HEK293 (cell line): ENCODE measurements at regions not wholly inside any gene's neighbourhood (a gene's known extent, or its start where the extent isn't known, plus 50 kb on each side); places are given as distances from the start of the nearest gene placed in this dataset.

Experiments used
- GLIS1 ChIP-seq: fragments of 450-650 bp; formaldehyde crosslinking; IDR thresholded peaks from 2 replicates; pipeline ENCODE4 v1.5.1; 2016; ENCODE audit warnings: missing biosample characterization, missing genetic modification characterization
- HOXC10 ChIP-seq: sonication (generic); formaldehyde crosslinking; IDR thresholded peaks from 2 replicates; pipeline ENCODE4 v1.8.1; 2023; ENCODE audit warnings: mild to moderate bottlenecking, missing genetic modification reagents
- KLF7 ChIP-seq: fragments of 450-650 bp; formaldehyde crosslinking; IDR thresholded peaks from 2 replicates; pipeline ENCODE4 v1.5.1; 2016; ENCODE audit warnings: missing biosample characterization, missing genetic modification characterization, borderline replicate concordance
- OSR2 ChIP-seq: fragments of 450-650 bp; formaldehyde crosslinking; IDR thresholded peaks from 2 replicates; pipeline ENCODE4 v1.5.1; 2016; ENCODE audit warnings: missing biosample characterization, missing genetic modification characterization
- SALL2 ChIP-seq: fragments of 450-650 bp; formaldehyde crosslinking; IDR thresholded peaks from 2 replicates; pipeline ENCODE4 v1.5.0; 2017; ENCODE audit warnings: missing biosample characterization, mild to moderate bottlenecking, missing genetic modification characterization, borderline replicate concordance
- SCRT1 ChIP-seq: fragments of 450-650 bp; formaldehyde crosslinking; IDR thresholded peaks from 2 replicates; pipeline ENCODE4 v1.5.1; 2016; ENCODE audit warnings: missing biosample characterization, missing genetic modification characterization, borderline replicate concordance
- ZBTB48 ChIP-seq: fragments of 450-650 bp; formaldehyde crosslinking; IDR thresholded peaks from 2 replicates; pipeline ENCODE4 v1.5.1; 2016; ENCODE audit warnings: missing biosample characterization, missing genetic modification characterization
- ZBTB7A ChIP-seq: fragments of 450-650 bp; formaldehyde crosslinking; IDR thresholded peaks from 2 replicates; pipeline ENCODE4 v1.5.1; 2016; ENCODE audit warnings: low read depth, missing biosample characterization, missing genetic modification characterization
- ZEB2 ChIP-seq: fragments of 450-650 bp; formaldehyde crosslinking; IDR thresholded peaks from 2 replicates; pipeline ENCODE4 v1.5.1; 2016; ENCODE audit warnings: missing biosample characterization, missing genetic modification characterization
- ZNF140 ChIP-seq: fragments of 450-650 bp; formaldehyde crosslinking; IDR thresholded peaks from 2 replicates; pipeline ENCODE4 v1.5.1; 2016; ENCODE audit warnings: missing biosample characterization, missing genetic modification characterization
- ZNF175 ChIP-seq: fragments of 450-650 bp; formaldehyde crosslinking; IDR thresholded peaks from 2 replicates; pipeline ENCODE4 v1.5.1; 2016; ENCODE audit warnings: missing biosample characterization, missing genetic modification characterization
- ZNF214 ChIP-seq: fragments of 450-650 bp; formaldehyde crosslinking; IDR thresholded peaks from 2 replicates; pipeline ENCODE4 v1.5.1; 2017; ENCODE audit warnings: missing biosample characterization, mild to moderate bottlenecking, missing genetic modification characterization, borderline replicate concordance
- ZNF354C ChIP-seq: fragments of 450-650 bp; formaldehyde crosslinking; IDR thresholded peaks from 2 replicates; pipeline ENCODE4 v1.5.1; 2016; ENCODE audit warnings: missing biosample characterization, missing genetic modification characterization, low read depth, borderline replicate concordance
- ZNF48 ChIP-seq: fragments of 450-650 bp; formaldehyde crosslinking; IDR thresholded peaks from 2 replicates; pipeline ENCODE4 v1.5.1; 2016; ENCODE audit warnings: missing biosample characterization, missing genetic modification characterization
- ZNF510 ChIP-seq: fragments of 450-650 bp; formaldehyde crosslinking; IDR thresholded peaks from 2 replicates; pipeline ENCODE4 v1.5.1; 2018; ENCODE audit warnings: mild to moderate bottlenecking, missing genetic modification characterization, missing biosample characterization; ENCODE audit not compliant: insufficient replicate concordance
- ZNF530 ChIP-seq: fragments of 450-650 bp; formaldehyde crosslinking; IDR thresholded peaks from 2 replicates; pipeline ENCODE4 v1.5.1; 2016; ENCODE audit warnings: low read depth, missing biosample characterization, missing genetic modification characterization
- ZNF555 ChIP-seq: fragments of 450-650 bp; formaldehyde crosslinking; conservative IDR thresholded peaks from 2 replicates; pipeline ENCODE4 v1.5.1; 2017; ENCODE audit warnings: missing biosample characterization, mild to moderate bottlenecking, missing genetic modification characterization, inconsistent platforms
- ZNF658 ChIP-seq: fragments of 450-650 bp; formaldehyde crosslinking; IDR thresholded peaks from 2 replicates; pipeline ENCODE4; 2016; ENCODE audit warnings: missing biosample characterization, missing genetic modification characterization
- ZNF677 ChIP-seq: fragments of 450-650 bp; IDR thresholded peaks from 2 replicates; pipeline ENCODE4 v1.5.0; 2018; ENCODE audit warnings: missing biosample characterization, mild to moderate bottlenecking, missing genetic modification characterization, moderate library complexity
- ZNF843 ChIP-seq: fragments of 450-650 bp; formaldehyde crosslinking; IDR thresholded peaks from 2 replicates; pipeline ENCODE4 v1.5.1; 2016; ENCODE audit warnings: missing biosample characterization, missing genetic modification characterization
- ZXDB ChIP-seq: fragments of 450-650 bp; formaldehyde crosslinking; IDR thresholded peaks from 2 replicates; pipeline ENCODE4 v1.5.1; 2016; ENCODE audit warnings: missing biosample characterization, missing genetic modification characterization
- TF ChIP-seq, protein P1 (sequence below): fragments of 450-650 bp; formaldehyde crosslinking; IDR thresholded peaks from 2 replicates; pipeline ENCODE4 v1.5.1; 2016; ENCODE audit warnings: missing biosample characterization, missing genetic modification characterization
- TF ChIP-seq, protein P2 (sequence below): fragments of 450-650 bp; formaldehyde crosslinking; IDR thresholded peaks from 2 replicates; pipeline ENCODE4 v1.5.1; 2016; ENCODE audit warnings: missing biosample characterization, missing genetic modification characterization
- TF ChIP-seq, protein P3 (sequence below): fragments of 450-650 bp; formaldehyde crosslinking; IDR thresholded peaks from 2 replicates; pipeline ENCODE4 v1.5.1; 2017; ENCODE audit warnings: missing biosample characterization, missing genetic modification characterization
- TF ChIP-seq, protein P4 (sequence below): fragments of 450-650 bp; formaldehyde crosslinking; IDR thresholded peaks from 2 replicates; pipeline ENCODE4 v1.5.1; 2016; ENCODE audit warnings: missing biosample characterization, missing genetic modification characterization
- TF ChIP-seq, protein P5 (sequence below): fragments of 450-650 bp; formaldehyde crosslinking; IDR thresholded peaks from 2 replicates; pipeline ENCODE4 v1.5.1; 2016; ENCODE audit warnings: missing biosample characterization, missing genetic modification characterization
- TF ChIP-seq, protein P6 (sequence below): fragments of 450-650 bp; formaldehyde crosslinking; IDR thresholded peaks from 2 replicates; pipeline ENCODE4 v1.5.1; 2016; ENCODE audit warnings: missing biosample characterization, missing genetic modification characterization

DNA sequence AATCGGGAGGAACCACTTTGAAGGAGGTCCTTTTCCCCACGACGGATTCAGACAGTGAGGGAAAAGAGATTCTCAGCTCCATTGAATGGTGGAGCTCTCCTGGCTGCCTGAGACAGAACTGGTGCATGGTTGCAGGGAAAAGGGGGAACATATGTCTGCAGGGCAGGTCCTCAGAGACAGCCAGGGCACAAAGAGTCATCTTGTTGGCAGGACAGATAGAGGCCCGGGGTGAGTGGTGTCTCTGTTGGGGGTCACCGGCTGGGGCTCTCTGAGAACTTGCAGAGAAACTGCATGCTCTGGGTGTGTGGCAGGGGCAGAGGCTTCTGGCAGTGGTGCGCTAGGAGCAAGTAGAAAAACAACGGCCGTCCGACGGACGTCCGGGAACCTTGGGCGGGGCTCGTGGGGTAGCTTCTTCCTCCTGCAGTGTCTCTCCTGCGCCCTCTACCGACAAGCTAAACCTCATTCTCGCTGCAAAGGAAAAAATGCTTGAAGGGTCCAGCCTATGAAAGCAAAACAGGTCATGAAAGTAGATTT is 94.3 kb downstream of the CDCA7 start (continued):
- TF ChIP-seq, protein P1, sequence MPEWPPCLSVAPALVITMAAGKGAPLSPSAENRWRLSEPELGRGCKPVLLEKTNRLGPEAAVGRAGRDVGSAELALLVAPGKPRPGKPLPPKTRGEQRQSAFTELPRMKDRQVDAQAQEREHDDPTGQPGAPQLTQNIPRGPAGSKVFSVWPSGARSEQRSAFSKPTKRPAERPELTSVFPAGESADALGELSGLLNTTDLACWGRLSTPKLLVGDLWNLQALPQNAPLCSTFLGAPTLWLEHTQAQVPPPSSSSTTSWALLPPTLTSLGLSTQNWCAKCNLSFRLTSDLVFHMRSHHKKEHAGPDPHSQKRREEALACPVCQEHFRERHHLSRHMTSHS = no peak
- TF ChIP-seq ZBTB48 (tag by site-specific recombination) (no peak), ZNF140 (tag by site-specific recombination) (no peak), ZNF214 (tag by site-specific recombination) (no peak), ZNF677 (no peak), GLIS1 (tag by site-specific recombination) (no peak), ZNF658 (tag by site-specific recombination) (no peak), ZNF510 (tag by site-specific recombination) (no peak), ZNF175 (tag by site-specific recombination) (no peak), HOXC10 (CRISPR knock-in tag) (no peak), SCRT1 (no peak), KLF7 (tag by site-specific recombination) (no peak), ZEB2 (no peak), ZNF555 (tag by site-specific recombination) (no peak), ZNF48 (tag by site-specific recombination) (no peak), ZBTB7A (tag by site-specific recombination) (no peak), ZNF843 (tag by site-specific recombination) (no peak), SALL2 (no peak), ZNF354C (no peak), ZNF530 (tag by site-specific recombination) (no peak), ZXDB (tag by site-specific recombination) (peak; percentile 42), OSR2 (tag by site-specific recombination) (no peak)
- TF ChIP-seq, protein P2, sequence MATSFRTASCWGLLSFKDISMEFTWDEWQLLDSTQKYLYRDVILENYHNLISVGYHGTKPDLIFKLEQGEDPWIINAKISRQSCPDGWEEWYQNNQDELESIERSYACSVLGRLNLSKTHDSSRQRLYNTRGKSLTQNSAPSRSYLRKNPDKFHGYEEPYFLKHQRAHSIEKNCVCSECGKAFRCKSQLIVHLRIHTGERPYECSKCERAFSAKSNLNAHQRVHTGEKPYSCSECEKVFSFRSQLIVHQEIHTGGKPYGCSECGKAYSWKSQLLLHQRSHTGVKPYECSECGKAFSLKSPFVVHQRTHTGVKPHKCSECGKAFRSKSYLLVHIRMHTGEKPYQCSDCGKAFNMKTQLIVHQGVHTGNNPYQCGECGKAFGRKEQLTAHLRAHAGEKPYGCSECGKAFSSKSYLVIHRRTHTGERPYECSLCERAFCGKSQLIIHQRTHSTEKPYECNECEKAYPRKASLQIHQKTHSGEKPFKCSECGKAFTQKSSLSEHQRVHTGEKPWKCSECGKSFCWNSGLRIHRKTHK (tag by site-specific recombination) = no peak
- TF ChIP-seq, protein P3, sequence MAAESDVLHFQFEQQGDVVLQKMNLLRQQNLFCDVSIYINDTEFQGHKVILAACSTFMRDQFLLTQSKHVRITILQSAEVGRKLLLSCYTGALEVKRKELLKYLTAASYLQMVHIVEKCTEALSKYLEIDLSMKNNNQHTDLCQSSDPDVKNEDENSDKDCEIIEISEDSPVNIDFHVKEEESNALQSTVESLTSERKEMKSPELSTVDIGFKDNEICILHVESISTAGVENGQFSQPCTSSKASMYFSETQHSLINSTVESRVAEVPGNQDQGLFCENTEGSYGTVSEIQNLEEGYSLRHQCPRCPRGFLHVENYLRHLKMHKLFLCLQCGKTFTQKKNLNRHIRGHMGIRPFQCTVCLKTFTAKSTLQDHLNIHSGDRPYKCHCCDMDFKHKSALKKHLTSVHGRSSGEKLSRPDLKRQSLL (tag by site-specific recombination) = no peak
- TF ChIP-seq, protein P4, sequence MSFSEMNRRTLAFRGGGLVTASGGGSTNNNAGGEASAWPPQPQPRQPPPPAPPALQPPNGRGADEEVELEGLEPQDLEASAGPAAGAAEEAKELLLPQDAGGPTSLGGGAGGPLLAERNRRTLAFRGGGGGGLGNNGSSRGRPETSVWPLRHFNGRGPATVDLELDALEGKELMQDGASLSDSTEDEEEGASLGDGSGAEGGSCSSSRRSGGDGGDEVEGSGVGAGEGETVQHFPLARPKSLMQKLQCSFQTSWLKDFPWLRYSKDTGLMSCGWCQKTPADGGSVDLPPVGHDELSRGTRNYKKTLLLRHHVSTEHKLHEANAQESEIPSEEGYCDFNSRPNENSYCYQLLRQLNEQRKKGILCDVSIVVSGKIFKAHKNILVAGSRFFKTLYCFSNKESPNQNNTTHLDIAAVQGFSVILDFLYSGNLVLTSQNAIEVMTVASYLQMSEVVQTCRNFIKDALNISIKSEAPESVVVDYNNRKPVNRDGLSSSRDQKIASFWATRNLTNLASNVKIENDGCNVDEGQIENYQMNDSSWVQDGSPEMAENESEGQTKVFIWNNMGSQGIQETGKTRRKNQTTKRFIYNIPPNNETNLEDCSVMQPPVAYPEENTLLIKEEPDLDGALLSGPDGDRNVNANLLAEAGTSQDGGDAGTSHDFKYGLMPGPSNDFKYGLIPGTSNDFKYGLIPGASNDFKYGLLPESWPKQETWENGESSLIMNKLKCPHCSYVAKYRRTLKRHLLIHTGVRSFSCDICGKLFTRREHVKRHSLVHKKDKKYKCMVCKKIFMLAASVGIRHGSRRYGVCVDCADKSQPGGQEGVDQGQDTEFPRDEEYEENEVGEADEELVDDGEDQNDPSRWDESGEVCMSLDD (tag by site-specific recombination) = no peak
- TF ChIP-seq, protein P5, sequence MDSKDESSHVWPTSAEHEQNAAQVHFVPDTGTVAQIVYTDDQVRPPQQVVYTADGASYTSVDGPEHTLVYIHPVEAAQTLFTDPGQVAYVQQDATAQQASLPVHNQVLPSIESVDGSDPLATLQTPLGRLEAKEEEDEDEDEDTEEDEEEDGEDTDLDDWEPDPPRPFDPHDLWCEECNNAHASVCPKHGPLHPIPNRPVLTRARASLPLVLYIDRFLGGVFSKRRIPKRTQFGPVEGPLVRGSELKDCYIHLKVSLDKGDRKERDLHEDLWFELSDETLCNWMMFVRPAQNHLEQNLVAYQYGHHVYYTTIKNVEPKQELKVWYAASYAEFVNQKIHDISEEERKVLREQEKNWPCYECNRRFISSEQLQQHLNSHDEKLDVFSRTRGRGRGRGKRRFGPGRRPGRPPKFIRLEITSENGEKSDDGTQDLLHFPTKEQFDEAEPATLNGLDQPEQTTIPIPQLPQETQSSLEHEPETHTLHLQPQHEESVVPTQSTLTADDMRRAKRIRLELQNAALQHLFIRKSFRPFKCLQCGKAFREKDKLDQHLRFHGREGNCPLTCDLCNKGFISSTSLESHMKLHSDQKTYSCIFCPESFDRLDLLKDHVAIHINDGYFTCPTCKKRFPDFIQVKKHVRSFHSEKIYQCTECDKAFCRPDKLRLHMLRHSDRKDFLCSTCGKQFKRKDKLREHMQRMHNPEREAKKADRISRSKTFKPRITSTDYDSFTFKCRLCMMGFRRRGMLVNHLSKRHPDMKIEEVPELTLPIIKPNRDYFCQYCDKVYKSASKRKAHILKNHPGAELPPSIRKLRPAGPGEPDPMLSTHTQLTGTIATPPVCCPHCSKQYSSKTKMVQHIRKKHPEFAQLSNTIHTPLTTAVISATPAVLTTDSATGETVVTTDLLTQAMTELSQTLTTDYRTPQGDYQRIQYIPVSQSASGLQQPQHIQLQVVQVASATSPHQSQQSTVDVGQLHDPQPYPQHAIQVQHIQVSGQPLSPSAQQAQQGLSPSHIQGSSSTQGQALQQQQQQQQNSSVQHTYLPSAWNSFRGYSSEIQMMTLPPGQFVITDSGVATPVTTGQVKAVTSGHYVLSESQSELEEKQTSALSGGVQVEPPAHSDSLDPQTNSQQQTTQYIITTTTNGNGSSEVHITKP (tag by site-specific recombination) = peak; percentile 38
- TF ChIP-seq, protein P6, sequence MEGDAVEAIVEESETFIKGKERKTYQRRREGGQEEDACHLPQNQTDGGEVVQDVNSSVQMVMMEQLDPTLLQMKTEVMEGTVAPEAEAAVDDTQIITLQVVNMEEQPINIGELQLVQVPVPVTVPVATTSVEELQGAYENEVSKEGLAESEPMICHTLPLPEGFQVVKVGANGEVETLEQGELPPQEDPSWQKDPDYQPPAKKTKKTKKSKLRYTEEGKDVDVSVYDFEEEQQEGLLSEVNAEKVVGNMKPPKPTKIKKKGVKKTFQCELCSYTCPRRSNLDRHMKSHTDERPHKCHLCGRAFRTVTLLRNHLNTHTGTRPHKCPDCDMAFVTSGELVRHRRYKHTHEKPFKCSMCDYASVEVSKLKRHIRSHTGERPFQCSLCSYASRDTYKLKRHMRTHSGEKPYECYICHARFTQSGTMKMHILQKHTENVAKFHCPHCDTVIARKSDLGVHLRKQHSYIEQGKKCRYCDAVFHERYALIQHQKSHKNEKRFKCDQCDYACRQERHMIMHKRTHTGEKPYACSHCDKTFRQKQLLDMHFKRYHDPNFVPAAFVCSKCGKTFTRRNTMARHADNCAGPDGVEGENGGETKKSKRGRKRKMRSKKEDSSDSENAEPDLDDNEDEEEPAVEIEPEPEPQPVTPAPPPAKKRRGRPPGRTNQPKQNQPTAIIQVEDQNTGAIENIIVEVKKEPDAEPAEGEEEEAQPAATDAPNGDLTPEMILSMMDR = peak; percentile 61
